ENCODE measurements at regions not wholly inside any gene's neighbourhood (a gene's known extent, or its start where the extent isn't known, plus 50 kb on each side); places are given as distances from the start of the nearest gene placed in this dataset.

DNA sequence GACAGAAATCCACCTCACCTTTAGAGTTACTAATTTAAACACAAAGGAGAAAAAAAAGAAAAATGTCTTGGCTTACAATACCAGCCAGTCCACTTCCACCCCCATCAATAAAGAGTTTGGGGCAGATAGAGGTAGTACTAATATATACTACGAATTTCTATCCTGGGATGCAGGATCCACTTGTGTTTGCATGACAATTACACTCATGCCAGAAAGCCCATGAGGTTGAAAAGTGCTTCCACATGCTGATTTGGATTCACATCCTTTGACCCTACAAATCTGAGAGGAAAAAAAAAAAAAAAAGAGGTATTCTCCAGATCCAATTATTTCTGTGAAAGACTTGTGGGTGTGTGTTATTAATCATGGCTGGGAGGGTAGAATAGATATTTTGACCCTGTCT lies 335.2 kb downstream of the SLITRK1 start:
- TF ChIP-seq CTCF (conservative IDR thresholded peaks at IDR 0.05; ENCODE audit: low read depth, low read length) (no peak), CEBPB (IDR thresholded peaks at IDR 0.05; ENCODE audit: low read depth, low read length) (no peak), MAFK (IDR thresholded peaks at IDR 0.05; ENCODE audit: low read depth, low read length) (no peak), POLR2A (IDR thresholded peaks at IDR 0.05; ENCODE audit: low read depth, low read length) (no peak), BHLHE40 (IDR thresholded peaks at IDR 0.05; ENCODE audit: low read depth, low read length) (no peak)

Data from IMR-90 (cell line).